Heart left ventricle (tissue), 16 donors: ENCODE measurements at regions not wholly inside any gene's neighbourhood (a gene's known extent, or its start where the extent isn't known, plus 50 kb on each side); places are given as distances from the start of the nearest gene placed in this dataset.
A peak's percentile ranks its signal among the peaks of the same experiment; 100 is the strongest.

Experiments
- ATAC-seq, 4 donors: fragments of 200-7000 bp; cut with Tn5 transposase; one replicate each; pipeline ENCODE4 v1.9.1; 2020 to 2022; ENCODE audit warnings: moderate library complexity in 4 of 4, mild to moderate bottlenecking in 3 of 4, moderate number of reproducible peaks in 1 of 4
- DNase-seq, 5 donors: peaks; one replicate each; pipeline ENCODE4 v3.0.0-alpha.2; 2020
- H3K27ac ChIP-seq, 12 donors: fragments of 200-600 bp; sonication (generic) in 4 of 12; one replicate each; pipeline versions ENCODE4 v1.5.0 to v1.8.0; 2016 to 2022; ENCODE audit warnings: mild to moderate bottlenecking in 2 of 12
- H3K27me3 ChIP-seq, 9 donors: fragments of 200-600 bp; sonication (generic) in 2 of 9; one replicate each; pipeline versions ENCODE4 v1.5.1 to v1.8.0; 2016 to 2022; ENCODE audit warnings: mild to moderate bottlenecking in 3 of 9
- H3K36me3 ChIP-seq, 9 donors: fragments of 200-600 bp; sonication (generic) in 2 of 9; one replicate each; pipeline versions ENCODE4 v1.5.0 to v1.8.0; 2018 to 2022; ENCODE audit warnings: mild to moderate bottlenecking in 2 of 9
- H3K4me1 ChIP-seq, 12 donors: fragments of 200-600 bp; sonication (generic) in 4 of 12; one replicate each; pipeline versions ENCODE4 v1.5.0 to v1.8.0; 2016 to 2022; ENCODE audit warnings: mild to moderate bottlenecking in 3 of 12
- H3K4me3 ChIP-seq, 12 donors: fragments of 200-600 bp; sonication (generic) in 4 of 12; one replicate each; pipeline versions ENCODE4 v1.5.0 to v1.8.0; 2017 to 2022; ENCODE audit warnings: mild to moderate bottlenecking in 9 of 12, moderate library complexity in 4 of 12
- H3K9me3 ChIP-seq, 12 donors: fragments of 200-600 bp; sonication (generic) in 4 of 12; one replicate each; pipeline versions ENCODE4 v1.5.0 to v1.8.0; 2016 to 2022; ENCODE audit warnings: mild to moderate bottlenecking in 1 of 12
- POLR2A ChIP-seq, 2 donors: fragments of 450-650 bp; IDR thresholded peaks; one replicate each; pipeline ENCODE4 v1.6.1; 2017; ENCODE audit warnings: antibody characterized with exemption in 2 of 2, mild to moderate bottlenecking in 2 of 2, moderate library complexity in 2 of 2
- WGBS, 4 donors: extraction: QIAGEN DNeasy Blood & Tissue Kit in 2 of 4; methylation state at CpG; one replicate each; pipeline versions ENCODE4 v1.1.5 to v1.1.7; 2013 to 2018; 5-methylcytosine and 5-hydroxymethylcytosine counted together
- intact Hi-C, 10 donors: fragments of 100-400 bp; cut with DNase I; formaldehyde crosslinking; loops; one replicate each; pipeline versions ENCODE4 v1.11.1 to v1.14.2; 2022
- TF ChIP-seq, protein P1 (sequence below), 12 donors: fragments of 200-600 bp; sonication (generic) in 4 of 12; IDR thresholded peaks; one replicate each; pipeline versions ENCODE4 v1.5.0 to v1.8.0; 2018 to 2022; ENCODE audit warnings: antibody characterized with exemption in 12 of 12, mild to moderate bottlenecking in 5 of 12
- donor health status: ischemic (EF 13 %, LVEDD 7.1; RV severe dilation, severe dysfunction).
- donor health status: healthy with polysubstance abuse.
- donor health status: DM: no; HTN: yes; CAD: no.
- donor health status: DM: no; HTN: no; CAD: no.
- donor health status: ischemic (EF 25% LVEDD 6.9; RV normal size, moderate dysfunction).
- donor health status: ischemic (EF 25% LVEDD 5.7; RV mildly dilated, moderate dysfunction).
- donor health status: healthy.
- donor health status: DM: yes; HTN: yes; CAD: no.
- donor health status: ischemic (EF 35%, LVEDD 5.7; RV mildly dilated, moderate dysfunction).
- donor health status: nonischemic (EF 11% LVEDD 7.7; RV severe dilation, severe dysfunction).
- donor health status: DM: yes; HTN: yes; CAD: no.
- donor health status: PGD.
- donor health status: ischemic (EF 29% LVEDD 5.4; RV normal size, mild dysfunction).
- donor health status: nonischemic (EF 23%, LVEDD 6.1; RV moderate dilation, normal function).

DNA sequence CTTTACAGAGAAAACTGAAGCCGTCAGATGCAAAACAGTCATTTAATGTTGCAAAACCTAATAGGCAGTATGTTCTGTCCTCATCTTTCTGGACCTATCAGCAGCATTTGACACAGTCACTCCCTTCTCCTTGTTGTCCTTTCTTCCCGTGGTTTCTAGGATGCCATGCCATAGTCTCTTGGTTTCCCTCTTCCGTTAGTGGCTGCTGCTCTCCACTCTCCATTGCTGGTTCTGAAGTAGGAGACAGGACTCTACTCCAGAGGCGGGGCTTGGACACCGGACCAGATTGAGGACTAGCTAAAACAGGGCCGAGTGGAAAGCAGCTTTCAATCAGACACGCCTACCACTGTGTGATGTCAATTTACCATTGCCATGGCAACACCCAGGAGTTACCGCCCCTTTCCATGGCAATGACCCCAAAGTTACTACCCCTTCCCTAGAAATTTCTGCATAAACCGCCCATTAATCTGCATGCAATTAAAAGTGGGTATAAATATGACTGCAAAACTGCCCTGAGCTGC is 88.8 kb upstream of the CCDC160 start:
- Histone ChIP-seq H3K9me3 (no peaks in the 10 kb centered on the region), H3K4me3 (peak overlapping the region in 6 of 12 donors; percentile 12 to 43 (median 36)), H3K27me3 (no peaks in the 10 kb centered on the region), H3K4me1 (no peaks in the 10 kb centered on the region), H3K36me3 (no peaks in the 10 kb centered on the region), H3K27ac (no peak overlapping the region)
- ATAC-seq (no peak), DNase-seq (no peak)
- intact Hi-C loops, result no loop called here
- 59 to 74% (median 63%) methylated on average over 9 of the region's 9 CpGs for WGBS, 4 donors
- TF ChIP-seq, protein P1, sequence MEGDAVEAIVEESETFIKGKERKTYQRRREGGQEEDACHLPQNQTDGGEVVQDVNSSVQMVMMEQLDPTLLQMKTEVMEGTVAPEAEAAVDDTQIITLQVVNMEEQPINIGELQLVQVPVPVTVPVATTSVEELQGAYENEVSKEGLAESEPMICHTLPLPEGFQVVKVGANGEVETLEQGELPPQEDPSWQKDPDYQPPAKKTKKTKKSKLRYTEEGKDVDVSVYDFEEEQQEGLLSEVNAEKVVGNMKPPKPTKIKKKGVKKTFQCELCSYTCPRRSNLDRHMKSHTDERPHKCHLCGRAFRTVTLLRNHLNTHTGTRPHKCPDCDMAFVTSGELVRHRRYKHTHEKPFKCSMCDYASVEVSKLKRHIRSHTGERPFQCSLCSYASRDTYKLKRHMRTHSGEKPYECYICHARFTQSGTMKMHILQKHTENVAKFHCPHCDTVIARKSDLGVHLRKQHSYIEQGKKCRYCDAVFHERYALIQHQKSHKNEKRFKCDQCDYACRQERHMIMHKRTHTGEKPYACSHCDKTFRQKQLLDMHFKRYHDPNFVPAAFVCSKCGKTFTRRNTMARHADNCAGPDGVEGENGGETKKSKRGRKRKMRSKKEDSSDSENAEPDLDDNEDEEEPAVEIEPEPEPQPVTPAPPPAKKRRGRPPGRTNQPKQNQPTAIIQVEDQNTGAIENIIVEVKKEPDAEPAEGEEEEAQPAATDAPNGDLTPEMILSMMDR (IDR thresholded peaks at IDR 0.05), result no peak
- TF ChIP-seq POLR2A (IDR thresholded peaks at IDR 0.05), result no peak

DNA sequence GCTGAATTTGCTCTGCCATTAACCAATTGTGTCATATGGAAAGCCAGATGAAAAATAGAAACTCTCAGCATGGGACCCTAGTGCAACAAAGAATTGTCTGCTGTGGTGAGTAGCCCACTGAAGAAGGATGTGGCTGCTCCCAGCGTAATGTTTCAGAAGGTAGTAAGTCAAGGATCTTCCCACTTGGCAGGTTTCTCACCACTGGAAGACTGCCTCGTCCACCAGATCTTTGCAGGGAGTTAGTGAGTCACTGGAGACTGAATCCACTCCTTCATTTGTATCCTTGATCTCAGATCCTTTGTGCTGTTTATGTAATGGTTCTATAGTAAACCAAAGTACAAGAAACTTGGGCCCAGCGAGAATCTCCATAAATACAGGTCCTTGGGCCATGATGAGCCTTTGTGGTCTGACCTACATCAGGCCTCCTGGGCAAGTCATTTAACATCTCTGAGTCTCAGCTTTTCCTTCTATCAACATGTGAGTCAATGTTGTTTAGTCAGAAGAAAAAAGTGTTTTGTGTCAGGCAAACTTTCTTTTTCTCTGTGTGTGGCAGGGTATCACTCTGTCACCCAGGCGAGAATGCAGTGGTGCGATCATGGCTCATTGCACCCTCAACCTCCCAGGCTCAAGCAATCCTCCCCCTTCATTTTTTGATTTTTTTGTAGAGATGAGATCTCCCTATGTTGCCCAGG is 78.0 kb upstream of the CCDC160 start:
- no peak for ATAC-seq
- TF ChIP-seq POLR2A (IDR thresholded peaks at IDR 0.05), result no peak
- TF ChIP-seq, protein P1 (IDR thresholded peaks at IDR 0.05), result no peak
- no peak for DNase-seq
- Histone ChIP-seq H3K27ac (no peak overlapping the region), H3K9me3 (no peaks in the 10 kb centered on the region), H3K27me3 (peaks cover 0 to 7% (median 0%) of the 10 kb centered on the region in 9 donors), H3K4me1 (no peaks in the 10 kb centered on the region), H3K4me3 (no peak overlapping the region), H3K36me3 (no peaks in the 10 kb centered on the region)
- 78 to 95% (median 82%) methylated on average over 5 of the region's 5 CpGs for WGBS, 4 donors
- intact Hi-C loops, result no loop called here

DNA sequence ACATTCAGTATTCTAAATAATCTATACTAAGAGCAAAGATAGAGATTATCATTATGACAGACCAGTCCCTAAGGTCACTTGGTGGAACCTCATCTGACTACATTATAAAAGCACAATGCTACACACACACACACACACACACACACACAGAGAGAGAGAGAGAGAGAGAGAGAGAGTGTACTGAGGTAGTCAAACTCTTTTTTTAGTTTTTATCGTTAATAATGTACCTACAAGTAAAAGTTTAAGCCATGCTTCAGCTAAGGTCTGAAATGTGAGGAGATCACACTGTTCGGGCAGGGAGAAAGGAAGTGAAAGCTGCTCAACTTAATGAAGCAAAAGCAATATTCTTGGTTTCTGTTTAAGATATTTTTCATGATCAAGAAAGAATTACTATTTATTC is 75.8 kb upstream of the CCDC160 start:
- Histone ChIP-seq H3K4me1 (no peaks in the 10 kb centered on the region), H3K9me3 (no peaks in the 10 kb centered on the region), H3K4me3 (no peak overlapping the region), H3K36me3 (no peaks in the 10 kb centered on the region), H3K27ac (no peak overlapping the region), H3K27me3 (peaks cover 0 to 11% (median 0%) of the 10 kb centered on the region in 9 donors)
- intact Hi-C loops, result no loop called here
- no peak for ATAC-seq
- no peak for DNase-seq
- 63 to 77% (median 73%) methylated on average over 2 of the region's 2 CpGs for WGBS, 4 donors
- TF ChIP-seq, protein P1 (IDR thresholded peaks at IDR 0.05), result no peak
- TF ChIP-seq POLR2A (IDR thresholded peaks at IDR 0.05), result no peak

DNA sequence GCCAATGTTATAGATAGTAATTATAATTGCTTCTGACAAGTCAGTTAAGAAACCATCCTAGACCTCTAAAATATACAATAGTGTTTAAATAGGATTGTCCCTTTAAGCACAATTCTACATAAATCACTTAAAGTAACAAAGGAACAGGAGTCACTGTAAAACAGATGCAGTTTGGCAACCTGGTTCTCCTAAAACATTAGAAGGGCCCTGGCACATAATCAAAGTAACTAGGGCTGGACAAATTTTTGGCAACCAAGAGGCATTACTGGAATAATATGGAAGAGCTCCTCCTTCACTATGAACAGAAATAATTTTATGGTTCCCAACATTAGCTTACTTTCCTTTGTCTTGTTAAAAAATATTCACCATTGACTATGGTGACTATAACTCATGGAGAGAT is 75.0 kb upstream of the CCDC160 start:
- DNase-seq, result no peak
- Histone ChIP-seq H3K4me3 (no peak overlapping the region), H3K36me3 (no peaks in the 10 kb centered on the region), H3K4me1 (no peaks in the 10 kb centered on the region), H3K9me3 (no peaks in the 10 kb centered on the region), H3K27me3 (peaks cover 0 to 6% (median 0%) of the 10 kb centered on the region in 9 donors), H3K27ac (no peak overlapping the region)
- no peak for ATAC-seq
- intact Hi-C loops, result no loop called here
- TF ChIP-seq, protein P1 (IDR thresholded peaks at IDR 0.05), result no peak
- no peak for TF ChIP-seq POLR2A (IDR thresholded peaks at IDR 0.05)
